Stomach (tissue), 4 donors: ENCODE measurements at regions not wholly inside any gene's neighbourhood (a gene's known extent, or its start where the extent isn't known, plus 50 kb on each side); places are given as distances from the start of the nearest gene placed in this dataset.
"Not testable (repeated sequence)": the region's sequence is repeated elsewhere in the genome, so short reads cannot be mapped to it uniquely, and the experiment has no call there.

Source experiments
- EP300 ChIP-seq: sonication (generic); formaldehyde crosslinking; IDR thresholded peaks from one replicate; pipeline ENCODE4 v1.6.1; 2017; ENCODE audit warnings: antibody characterized with exemption
- POLR2A ChIP-seq, 4 donors: fragments of 450-650 bp; IDR thresholded peaks; one replicate each; pipeline ENCODE4 v1.6.1; 2016; ENCODE audit warnings: antibody characterized with exemption in 4 of 4, control low read depth in 2 of 4, mild to moderate bottlenecking in 1 of 4, moderate library complexity in 1 of 4
- POLR2AphosphoS5 ChIP-seq, 3 donors: sonication (generic); formaldehyde crosslinking; IDR thresholded peaks; one replicate each; pipeline ENCODE4 v1.6.1; 2016; ENCODE audit warnings: antibody characterized with exemption in 3 of 3
- TF ChIP-seq, protein P1 (sequence below), 7 experiments: fragments of 450-650 bp in 4 of 7; fragments of 200-600 bp in 3 of 7; sonication (generic) in 3 of 7; IDR thresholded peaks; one replicate each; pipeline ENCODE4 v1.5.1; 2016 to 2019; ENCODE audit warnings: antibody characterized with exemption in 7 of 7, control low read depth in 2 of 7, mild to moderate bottlenecking in 1 of 7

DNA sequence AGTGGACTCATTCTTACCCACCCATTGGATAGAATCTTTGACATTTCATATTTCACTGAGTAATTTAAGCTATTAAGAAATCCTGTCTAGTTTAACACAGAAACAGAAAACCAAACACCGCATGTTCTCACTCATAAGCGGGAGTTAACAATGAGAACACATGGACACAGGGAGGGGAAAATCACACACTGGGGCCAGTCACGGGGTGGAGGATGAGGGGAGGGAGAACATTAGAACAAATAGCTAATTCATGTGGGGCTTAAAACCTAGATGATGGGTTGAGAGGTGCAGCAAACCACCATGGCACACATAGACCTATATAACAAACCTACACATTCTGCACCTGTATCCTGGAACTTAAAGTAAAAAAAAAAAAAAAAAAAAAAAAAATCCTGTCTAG is 261.6 kb downstream of the SV2B start:
- TF ChIP-seq EP300; POLR2A (IDR thresholded peaks at IDR 0.05); POLR2AphosphoS5 (IDR thresholded peaks at IDR 0.05): not testable (repeated sequence)
- TF ChIP-seq, protein P1, sequence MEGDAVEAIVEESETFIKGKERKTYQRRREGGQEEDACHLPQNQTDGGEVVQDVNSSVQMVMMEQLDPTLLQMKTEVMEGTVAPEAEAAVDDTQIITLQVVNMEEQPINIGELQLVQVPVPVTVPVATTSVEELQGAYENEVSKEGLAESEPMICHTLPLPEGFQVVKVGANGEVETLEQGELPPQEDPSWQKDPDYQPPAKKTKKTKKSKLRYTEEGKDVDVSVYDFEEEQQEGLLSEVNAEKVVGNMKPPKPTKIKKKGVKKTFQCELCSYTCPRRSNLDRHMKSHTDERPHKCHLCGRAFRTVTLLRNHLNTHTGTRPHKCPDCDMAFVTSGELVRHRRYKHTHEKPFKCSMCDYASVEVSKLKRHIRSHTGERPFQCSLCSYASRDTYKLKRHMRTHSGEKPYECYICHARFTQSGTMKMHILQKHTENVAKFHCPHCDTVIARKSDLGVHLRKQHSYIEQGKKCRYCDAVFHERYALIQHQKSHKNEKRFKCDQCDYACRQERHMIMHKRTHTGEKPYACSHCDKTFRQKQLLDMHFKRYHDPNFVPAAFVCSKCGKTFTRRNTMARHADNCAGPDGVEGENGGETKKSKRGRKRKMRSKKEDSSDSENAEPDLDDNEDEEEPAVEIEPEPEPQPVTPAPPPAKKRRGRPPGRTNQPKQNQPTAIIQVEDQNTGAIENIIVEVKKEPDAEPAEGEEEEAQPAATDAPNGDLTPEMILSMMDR (IDR thresholded peaks at IDR 0.05) = not testable (repeated sequence)
